Esophagus muscularis mucosa (tissue), 4 donors: ENCODE measurements at regions not wholly inside any gene's neighbourhood (a gene's known extent, or its start where the extent isn't known, plus 50 kb on each side); places are given as distances from the start of the nearest gene placed in this dataset.

ENCODE experiments used
- DNase-seq: peaks from one replicate; pipeline ENCODE4 v3.0.0-alpha.2; 2017; ENCODE audit errors: extremely low spot score
- H3K27ac ChIP-seq, 4 donors: fragments of 200-600 bp; sonication (generic); replicated peaks in 1 of 4; 1 replicate in 3 of 4; 2 replicates in 1 of 4; pipeline ENCODE4 v1.5.1; 2016 to 2019; ENCODE audit warnings: mild to moderate bottlenecking in 1 of 4
- H3K27me3 ChIP-seq, 4 donors: fragments of 200-600 bp; sonication (generic); one replicate each; pipeline versions ENCODE4 v1.5.1 to v1.6.0; 2016 to 2019
- H3K36me3 ChIP-seq, 4 donors: fragments of 200-600 bp; sonication (generic); one replicate each; pipeline ENCODE4 v1.5.1; 2016 to 2019
- H3K4me1 ChIP-seq, 4 donors: fragments of 200-600 bp; sonication (generic); one replicate each; pipeline ENCODE4 v1.5.1; 2016 to 2019
- H3K4me3 ChIP-seq, 4 donors: fragments of 200-600 bp; sonication (generic); 1 replicate in 2 of 4; 2 replicates in 2 of 4; pipeline ENCODE4 v1.5.1; 2016 to 2019; ENCODE audit warnings: mild to moderate bottlenecking in 4 of 4, moderate library complexity in 1 of 4
- H3K9me3 ChIP-seq, 4 donors: fragments of 200-600 bp; sonication (generic); 1 replicate in 3 of 4; 2 replicates in 1 of 4; pipeline ENCODE4 v1.5.1; 2016 to 2019
- EP300 ChIP-seq: sonication (generic); formaldehyde crosslinking; IDR thresholded peaks from one replicate; pipeline ENCODE4 v1.6.1; 2017; ENCODE audit warnings: antibody characterized with exemption
- POLR2A ChIP-seq: fragments of 450-650 bp; IDR thresholded peaks from one replicate; pipeline ENCODE4 v1.6.1; 2017; ENCODE audit warnings: antibody characterized with exemption, moderate library complexity, mild to moderate bottlenecking, low read depth
- POLR2AphosphoS5 ChIP-seq, 2 donors: sonication (generic); formaldehyde crosslinking; IDR thresholded peaks; one replicate each; pipeline ENCODE4 v1.6.1; 2017; ENCODE audit warnings: antibody characterized with exemption in 2 of 2
- WGBS: methylation state at CpG from one replicate; pipeline ENCODE4 v1.1.5; 2018; 5-methylcytosine and 5-hydroxymethylcytosine counted together
- intact Hi-C: fragments of 100-400 bp; cut with DNase I; formaldehyde crosslinking; loops from one replicate; pipeline ENCODE4 v1.15.1; 2023
- TF ChIP-seq, protein P1 (sequence below), 3 experiments: fragments of 200-600 bp in 2 of 3; fragments of 450-650 bp in 1 of 3; sonication (generic) in 2 of 3; IDR thresholded peaks; one replicate each; pipeline ENCODE4 v1.5.1; 2017 to 2019; ENCODE audit warnings: antibody characterized with exemption in 3 of 3, mild to moderate bottlenecking in 2 of 3, moderate library complexity in 1 of 3

DNA sequence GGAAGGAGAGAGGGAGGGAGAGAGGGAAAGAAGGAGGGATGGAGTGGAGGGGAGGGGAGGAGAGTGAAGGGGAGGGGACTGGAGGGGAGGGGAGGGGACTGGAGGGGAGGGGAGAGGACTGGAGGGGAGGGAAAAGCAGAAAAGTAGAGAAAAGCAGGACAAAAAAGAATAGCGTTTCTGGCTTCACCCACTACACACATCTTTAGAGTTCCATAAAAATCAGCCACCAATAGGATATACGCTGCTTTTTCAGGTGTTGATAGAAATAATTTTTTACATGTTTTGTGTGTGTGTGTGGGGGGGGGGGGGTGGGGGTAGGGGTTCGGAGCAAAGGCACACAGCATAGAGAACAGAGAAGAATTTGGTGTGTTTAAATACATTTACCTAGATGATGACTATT lies 1259.1 kb downstream of the EPHA7 start:
- intact Hi-C loops = no loop called here
- H3K27ac ChIP-seq = no peak overlapping the region
- H3K27me3 ChIP-seq = no peaks in the 10 kb centered on the region
- no peaks in the 10 kb centered on the region for H3K36me3 ChIP-seq
- TF ChIP-seq EP300 = no peak
- TF ChIP-seq, protein P1, sequence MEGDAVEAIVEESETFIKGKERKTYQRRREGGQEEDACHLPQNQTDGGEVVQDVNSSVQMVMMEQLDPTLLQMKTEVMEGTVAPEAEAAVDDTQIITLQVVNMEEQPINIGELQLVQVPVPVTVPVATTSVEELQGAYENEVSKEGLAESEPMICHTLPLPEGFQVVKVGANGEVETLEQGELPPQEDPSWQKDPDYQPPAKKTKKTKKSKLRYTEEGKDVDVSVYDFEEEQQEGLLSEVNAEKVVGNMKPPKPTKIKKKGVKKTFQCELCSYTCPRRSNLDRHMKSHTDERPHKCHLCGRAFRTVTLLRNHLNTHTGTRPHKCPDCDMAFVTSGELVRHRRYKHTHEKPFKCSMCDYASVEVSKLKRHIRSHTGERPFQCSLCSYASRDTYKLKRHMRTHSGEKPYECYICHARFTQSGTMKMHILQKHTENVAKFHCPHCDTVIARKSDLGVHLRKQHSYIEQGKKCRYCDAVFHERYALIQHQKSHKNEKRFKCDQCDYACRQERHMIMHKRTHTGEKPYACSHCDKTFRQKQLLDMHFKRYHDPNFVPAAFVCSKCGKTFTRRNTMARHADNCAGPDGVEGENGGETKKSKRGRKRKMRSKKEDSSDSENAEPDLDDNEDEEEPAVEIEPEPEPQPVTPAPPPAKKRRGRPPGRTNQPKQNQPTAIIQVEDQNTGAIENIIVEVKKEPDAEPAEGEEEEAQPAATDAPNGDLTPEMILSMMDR (IDR thresholded peaks at IDR 0.05) = no peak
- no peak for TF ChIP-seq POLR2A
- TF ChIP-seq POLR2AphosphoS5 (IDR thresholded peaks at IDR 0.05) = no peak
- H3K4me3 ChIP-seq = no peak overlapping the region
- 73% methylated on average over 3 of the region's 3 CpGs for WGBS
- peaks cover 0 to 5% (median 0%) of the 10 kb centered on the region in 4 donors for H3K9me3 ChIP-seq
- no peaks in the 10 kb centered on the region for H3K4me1 ChIP-seq
- no peak for DNase-seq

DNA sequence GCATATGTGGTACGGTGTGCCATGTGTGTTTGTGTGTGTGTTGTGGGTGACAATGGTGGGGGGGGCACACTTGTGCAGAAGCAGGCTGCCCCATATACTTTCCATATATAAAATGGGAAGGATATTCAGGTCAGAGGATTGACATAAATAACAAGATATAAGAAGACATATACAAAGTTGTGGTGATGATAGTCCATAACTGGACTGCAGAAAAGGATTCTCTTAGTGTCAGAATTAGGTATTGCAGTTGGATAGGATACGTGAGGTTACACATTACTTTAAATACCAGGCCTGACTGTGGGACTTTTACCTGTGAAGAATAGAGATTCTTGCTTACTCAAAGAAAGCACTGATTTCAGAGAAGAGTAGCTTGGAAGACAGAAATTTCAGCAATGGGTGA lies 1260.3 kb downstream of the EPHA7 start:
- no peak overlapping the region for H3K4me3 ChIP-seq
- TF ChIP-seq POLR2AphosphoS5 (IDR thresholded peaks at IDR 0.05) = no peak
- TF ChIP-seq, protein P1 (IDR thresholded peaks at IDR 0.05) = no peak
- no peak for TF ChIP-seq POLR2A
- no peak for TF ChIP-seq EP300
- H3K4me1 ChIP-seq = no peaks in the 10 kb centered on the region
- DNase-seq = no peak
- H3K9me3 ChIP-seq = no peaks in the 10 kb centered on the region
- no peak overlapping the region for H3K27ac ChIP-seq
- intact Hi-C loops = no loop called here
- H3K36me3 ChIP-seq = no peaks in the 10 kb centered on the region
- WGBS = 91% methylated on average over 2 of the region's 2 CpGs
- H3K27me3 ChIP-seq = no peaks in the 10 kb centered on the region

DNA sequence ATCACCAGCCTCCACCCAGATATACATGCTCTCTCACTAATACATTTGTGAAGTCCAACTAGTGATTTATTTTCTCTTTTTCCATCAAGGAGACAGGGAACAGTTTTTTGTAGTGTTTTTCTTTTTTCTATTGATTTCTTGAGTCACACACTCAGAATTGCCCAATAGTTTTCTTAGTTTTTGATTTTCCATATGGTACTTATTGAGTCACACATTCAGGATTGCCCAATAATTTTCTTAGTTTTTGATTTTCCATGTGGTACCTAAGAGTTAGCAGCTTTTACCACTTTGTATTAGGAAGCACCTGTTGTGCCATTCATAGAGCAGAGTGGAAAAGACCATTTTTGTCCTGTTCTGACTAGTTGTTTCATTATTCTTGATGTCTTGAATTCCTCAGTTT lies 1268.8 kb downstream of the EPHA7 start:
- H3K4me3 ChIP-seq = no peak overlapping the region
- TF ChIP-seq POLR2AphosphoS5 (IDR thresholded peaks at IDR 0.05) (no peak), POLR2A (no peak), EP300 (no peak)
- TF ChIP-seq, protein P1 (IDR thresholded peaks at IDR 0.05) = no peak
- no peaks in the 10 kb centered on the region for H3K9me3 ChIP-seq
- no peak for DNase-seq
- H3K27me3 ChIP-seq = no peaks in the 10 kb centered on the region
- H3K27ac ChIP-seq = no peak overlapping the region
- intact Hi-C loops = no loop called here
- no peaks in the 10 kb centered on the region for H3K36me3 ChIP-seq
- H3K4me1 ChIP-seq = no peaks in the 10 kb centered on the region

DNA sequence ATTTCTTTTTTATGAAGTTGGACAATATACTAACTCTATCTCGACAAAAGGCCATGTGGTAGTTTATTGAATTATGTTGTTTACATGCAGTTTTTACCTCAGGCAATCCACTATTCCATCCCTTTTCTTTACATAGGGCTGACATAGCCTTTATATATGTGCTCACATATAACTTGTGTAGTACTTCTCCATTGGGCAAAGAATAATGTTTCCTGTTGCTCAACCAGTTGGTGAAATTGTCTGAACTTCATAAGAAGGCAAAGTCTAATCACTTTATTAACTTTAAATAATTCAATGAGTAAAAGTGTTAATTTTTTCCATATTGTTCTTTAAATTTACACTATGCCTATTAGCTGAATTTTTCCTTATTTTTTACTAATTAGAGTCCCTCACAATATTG lies 1272.1 kb downstream of the EPHA7 start:
- DNase-seq = no peak
- no peaks in the 10 kb centered on the region for H3K36me3 ChIP-seq
- no peaks in the 10 kb centered on the region for H3K9me3 ChIP-seq
- no peak overlapping the region for H3K4me3 ChIP-seq
- intact Hi-C loops = no loop called here
- no peak overlapping the region for H3K27ac ChIP-seq
- no peaks in the 10 kb centered on the region for H3K4me1 ChIP-seq
- no peak for TF ChIP-seq EP300
- TF ChIP-seq, protein P1 (IDR thresholded peaks at IDR 0.05) = no peak
- no peak for TF ChIP-seq POLR2AphosphoS5 (IDR thresholded peaks at IDR 0.05)
- TF ChIP-seq POLR2A = no peak
- 92% methylated on average over 1 of the region's 1 CpG for WGBS
- no peaks in the 10 kb centered on the region for H3K27me3 ChIP-seq

DNA sequence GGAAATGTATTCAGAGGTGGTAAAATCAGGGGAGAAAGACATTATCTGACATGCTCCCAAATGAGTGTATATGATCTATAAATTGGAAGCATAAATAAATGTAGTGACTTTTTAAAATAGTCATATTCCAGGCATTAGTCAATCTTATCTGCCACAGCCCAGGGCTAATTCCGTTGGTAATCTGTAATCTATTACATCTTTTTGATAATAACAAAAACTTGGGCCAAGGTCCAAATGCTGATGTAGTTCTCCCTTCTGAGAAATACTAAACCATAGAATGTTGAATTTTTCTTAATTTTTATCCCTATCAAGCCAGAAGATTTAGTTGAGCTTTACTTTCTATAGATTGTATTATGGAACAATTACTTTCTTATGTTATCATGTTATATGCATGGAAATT lies 1279.8 kb downstream of the EPHA7 start:
- Histone ChIP-seq H3K36me3 (no peaks in the 10 kb centered on the region), H3K9me3 (no peaks in the 10 kb centered on the region), H3K4me3 (no peak overlapping the region), H3K27ac (no peak overlapping the region), H3K27me3 (no peaks in the 10 kb centered on the region), H3K4me1 (no peaks in the 10 kb centered on the region)
- WGBS = 40% methylated on average over 1 of the region's 1 CpG
- intact Hi-C loops = no loop called here
- DNase-seq = no peak
- TF ChIP-seq, protein P1 (IDR thresholded peaks at IDR 0.05) = no peak
- TF ChIP-seq POLR2A (no peak), EP300 (no peak), POLR2AphosphoS5 (IDR thresholded peaks at IDR 0.05) (no peak)
